Activated CD4-positive, alpha-beta T cell treated with anti-CD3 and anti-CD28 coated beads, Interleukin-2, amount 10 ng/mL, durations not matched to agents 24 days and 14 days (primary cell): ENCODE measurements at regions not wholly inside any gene's neighbourhood (a gene's known extent, or its start where the extent isn't known, plus 50 kb on each side); places are given as distances from the start of the nearest gene placed in this dataset.
"Not testable (repeated sequence)": the region's sequence is repeated elsewhere in the genome, so short reads cannot be mapped to it uniquely, and the experiment has no call there.

ENCODE experiments used
- DNase-seq: peaks from one replicate; pipeline ENCODE4 v3.0.0; 2022
- H3K27ac Mint-ChIP-seq: one replicate; pipeline ENCODE4 v1.8.0; 2022; ENCODE audit warnings: mild to moderate bottlenecking, mixed read lengths
- H3K27me3 Mint-ChIP-seq: one replicate; pipeline ENCODE4 v1.8.0; 2022; ENCODE audit warnings: mixed read lengths
- H3K36me3 Mint-ChIP-seq: one replicate; pipeline ENCODE4 v1.8.0; 2022; ENCODE audit warnings: low read depth, mild to moderate bottlenecking, mixed read lengths
- H3K4me1 Mint-ChIP-seq: one replicate; pipeline ENCODE4 v1.8.0; 2021; ENCODE audit warnings: mixed read lengths
- H3K4me3 Mint-ChIP-seq: one replicate; pipeline ENCODE4 v1.8.0; 2022; ENCODE audit warnings: mild to moderate bottlenecking, moderate library complexity, mixed read lengths
- H3K9me3 Mint-ChIP-seq: one replicate; pipeline ENCODE4 v1.8.0; 2021; ENCODE audit warnings: mixed read lengths
- intact Hi-C: fragments of 100-400 bp; cut with micrococcal nuclease; formaldehyde crosslinking; loops from one replicate; pipeline ENCODE4 v1.15.1; 2023

- no peaks in the 10 kb centered on the region for H3K4me1 Mint-ChIP-seq
- intact Hi-C loops, result no loop called here
These were observed 105.4 kb downstream of the ABHD5 start for GRCh38 chr3:43796041-43796596.

GRCh38 chr3:43797794-43798193 lies 107.1 kb downstream of the ABHD5 start:
- Mint-ChIP-seq H3K27me3 (peaks cover 4% of the 10 kb centered on the region), H3K36me3 (no peaks in the 10 kb centered on the region), H3K9me3 (peaks cover 5% of the 10 kb centered on the region), H3K4me1 (no peaks in the 10 kb centered on the region), H3K4me3 (no peak overlapping the region), H3K27ac (no peak overlapping the region)
- peak; percentile 35 for DNase-seq
- intact Hi-C loops, result no loop called here

More at GRCh38 chr3:43796041-43796596, 105.4 kb downstream of the ABHD5 start:
- peaks cover 2% of the 10 kb centered on the region for H3K27me3 Mint-ChIP-seq
- H3K36me3 Mint-ChIP-seq, result no peaks in the 10 kb centered on the region
- no peak overlapping the region for H3K4me3 Mint-ChIP-seq
- H3K27ac Mint-ChIP-seq, result no peak overlapping the region
- no peak for DNase-seq
- peaks cover 5% of the 10 kb centered on the region for H3K9me3 Mint-ChIP-seq

GRCh38 chr3:43810797-43811196 lies 120.1 kb downstream of the ABHD5 start:
- DNase-seq, result no peak
- intact Hi-C loops, result no loop called here
- Mint-ChIP-seq H3K27me3 (peaks cover 4% of the 10 kb centered on the region), H3K4me1 (no peaks in the 10 kb centered on the region), H3K4me3 (no peak overlapping the region), H3K36me3 (no peaks in the 10 kb centered on the region), H3K9me3 (no peaks in the 10 kb centered on the region), H3K27ac (no peak overlapping the region)

GRCh38 chr3:43814461-43814860 lies 123.7 kb downstream of the ABHD5 start:
- Mint-ChIP-seq H3K27me3 (peaks cover 2% of the 10 kb centered on the region), H3K4me3 (no peak overlapping the region), H3K27ac (no peak overlapping the region), H3K9me3 (peaks cover 7% of the 10 kb centered on the region), H3K36me3 (no peaks in the 10 kb centered on the region), H3K4me1 (no peaks in the 10 kb centered on the region)
- intact Hi-C loops, result no loop called here
- DNase-seq, result no peak

- H3K27ac Mint-ChIP-seq, result no peak overlapping the region
- H3K36me3 Mint-ChIP-seq, result no peaks in the 10 kb centered on the region
- no peak for DNase-seq
- peaks cover 8% of the 10 kb centered on the region for H3K27me3 Mint-ChIP-seq
- H3K4me3 Mint-ChIP-seq, result no peak overlapping the region
- H3K4me1 Mint-ChIP-seq, result no peaks in the 10 kb centered on the region
- intact Hi-C loops, result no loop called here
- peaks cover 7% of the 10 kb centered on the region for H3K9me3 Mint-ChIP-seq
These were observed 125.6 kb downstream of the ABHD5 start for GRCh38 chr3:43816372-43816771.

GRCh38 chr3:43817064-43817463 lies 126.3 kb downstream of the ABHD5 start:
- Mint-ChIP-seq H3K27ac (no peak overlapping the region), H3K4me3 (no peak overlapping the region), H3K4me1 (no peaks in the 10 kb centered on the region), H3K9me3 (peaks cover 7% of the 10 kb centered on the region), H3K36me3 (no peaks in the 10 kb centered on the region), H3K27me3 (peaks cover 8% of the 10 kb centered on the region)
- intact Hi-C loops, result no loop called here
- no peak for DNase-seq

- Mint-ChIP-seq H3K4me3 (no peak overlapping the region), H3K36me3 (no peaks in the 10 kb centered on the region), H3K27me3 (peaks cover 8% of the 10 kb centered on the region), H3K27ac (no peak overlapping the region), H3K9me3 (peaks cover 7% of the 10 kb centered on the region), H3K4me1 (no peaks in the 10 kb centered on the region)
- no peak for DNase-seq
- intact Hi-C loops, result no loop called here
These were observed 127.1 kb downstream of the ABHD5 start for GRCh38 chr3:43817825-43818224.

- Mint-ChIP-seq H3K9me3 (peaks cover 7% of the 10 kb centered on the region), H3K27ac (no peak overlapping the region), H3K36me3 (no peaks in the 10 kb centered on the region), H3K27me3 (peaks cover 8% of the 10 kb centered on the region), H3K4me1 (no peaks in the 10 kb centered on the region), H3K4me3 (no peak overlapping the region)
- intact Hi-C loops, result no loop called here
- no peak for DNase-seq
These were observed 127.5 kb downstream of the ABHD5 start for GRCh38 chr3:43818229-43818628.

GRCh38 chr3:43838009-43838758 lies 147.4 kb downstream of the ABHD5 start:
- DNase-seq, result no peak
- H3K36me3 Mint-ChIP-seq, result no peaks in the 10 kb centered on the region
- H3K9me3 Mint-ChIP-seq, result peaks cover 8% of the 10 kb centered on the region
- H3K4me1 Mint-ChIP-seq, result no peaks in the 10 kb centered on the region
- H3K4me3 Mint-ChIP-seq, result no peak overlapping the region
- no peak overlapping the region for H3K27ac Mint-ChIP-seq
- H3K27me3 Mint-ChIP-seq, result no peaks in the 10 kb centered on the region
- intact Hi-C loops, result no loop called here

GRCh38 chr3:43838877-43839276 lies 148.1 kb downstream of the ABHD5 start:
- H3K4me1 Mint-ChIP-seq, result no peaks in the 10 kb centered on the region
- H3K27me3 Mint-ChIP-seq, result no peaks in the 10 kb centered on the region
- H3K9me3 Mint-ChIP-seq, result peaks cover 11% of the 10 kb centered on the region
- intact Hi-C loops, result no loop called here
- H3K27ac Mint-ChIP-seq, result no peak overlapping the region
- no peak overlapping the region for H3K4me3 Mint-ChIP-seq
- DNase-seq, result no peak
- no peaks in the 10 kb centered on the region for H3K36me3 Mint-ChIP-seq

- H3K4me3 Mint-ChIP-seq, result no peak overlapping the region
- no peaks in the 10 kb centered on the region for H3K4me1 Mint-ChIP-seq
- H3K9me3 Mint-ChIP-seq, result peaks cover 22% of the 10 kb centered on the region
- H3K27ac Mint-ChIP-seq, result no peak overlapping the region
- DNase-seq, result peak; percentile 37
- no peaks in the 10 kb centered on the region for H3K36me3 Mint-ChIP-seq
- intact Hi-C loops, result no loop called here
- H3K27me3 Mint-ChIP-seq, result no peaks in the 10 kb centered on the region
These were observed 152.6 kb downstream of the ABHD5 start for GRCh38 chr3:43843386-43843785.

GRCh38 chr3:43844757-43845156 lies 154.0 kb downstream of the ABHD5 start:
- no peak for DNase-seq
- no peaks in the 10 kb centered on the region for H3K4me1 Mint-ChIP-seq
- H3K27ac Mint-ChIP-seq, result no peak overlapping the region
- intact Hi-C loops, result no loop called here
- H3K36me3 Mint-ChIP-seq, result no peaks in the 10 kb centered on the region
- H3K9me3 Mint-ChIP-seq, result peaks cover 26% of the 10 kb centered on the region
- peaks cover 2% of the 10 kb centered on the region for H3K27me3 Mint-ChIP-seq
- no peak overlapping the region for H3K4me3 Mint-ChIP-seq

- H3K36me3 Mint-ChIP-seq, H3K27ac Mint-ChIP-seq, H3K27me3 Mint-ChIP-seq, DNase-seq, intact Hi-C loops, H3K4me1 Mint-ChIP-seq, H3K4me3 Mint-ChIP-seq: not testable (repeated sequence)
- peaks cover 26% of the 10 kb centered on the region for H3K9me3 Mint-ChIP-seq
These were observed 154.8 kb downstream of the ABHD5 start for GRCh38 chr3:43845553-43845952.

GRCh38 chr3:43852066-43852465 lies 161.3 kb downstream of the ABHD5 start:
- intact Hi-C loops, result no loop called here
- Mint-ChIP-seq H3K4me3 (no peak overlapping the region), H3K4me1 (no peaks in the 10 kb centered on the region), H3K27ac (no peak overlapping the region), H3K9me3 (peaks cover 12% of the 10 kb centered on the region), H3K36me3 (no peaks in the 10 kb centered on the region), H3K27me3 (peaks cover 23% of the 10 kb centered on the region)
- DNase-seq, result no peak

GRCh38 chr3:43854283-43854682 lies 163.5 kb downstream of the ABHD5 start:
- Mint-ChIP-seq H3K4me1 (no peaks in the 10 kb centered on the region), H3K36me3 (no peaks in the 10 kb centered on the region), H3K9me3 (peaks cover 2% of the 10 kb centered on the region), H3K27ac (no peak overlapping the region), H3K27me3 (peaks cover 24% of the 10 kb centered on the region), H3K4me3 (no peak overlapping the region)
- intact Hi-C loops, result loop anchor here (2.0 kb wide), 1 partner anchor 345 kb away; no protein-coding TSS in a partner anchor
- DNase-seq, result no peak
